ENCODE measurements at regions not wholly inside any gene's neighbourhood (a gene's known extent, or its start where the extent isn't known, plus 50 kb on each side); places are given as distances from the start of the nearest gene placed in this dataset.
"Not testable (repeated sequence)": the region's sequence is repeated elsewhere in the genome, so short reads cannot be mapped to it uniquely, and the experiment has no call there.

GRCh38 chr9:110093417-110093816, 114.5 kb downstream of the C9orf152 start:
- peak overlapping the region; percentile 13 for H3K27ac Mint-ChIP-seq
- H3K4me1 Mint-ChIP-seq = peaks cover 20% of the 10 kb centered on the region
- no peak overlapping the region for H3K4me3 Mint-ChIP-seq
- no peaks in the 10 kb centered on the region for H3K9me3 Mint-ChIP-seq
- no peaks in the 10 kb centered on the region for H3K27me3 Mint-ChIP-seq (ENCODE audit: low read depth)
- TF ChIP-seq, protein P1, sequence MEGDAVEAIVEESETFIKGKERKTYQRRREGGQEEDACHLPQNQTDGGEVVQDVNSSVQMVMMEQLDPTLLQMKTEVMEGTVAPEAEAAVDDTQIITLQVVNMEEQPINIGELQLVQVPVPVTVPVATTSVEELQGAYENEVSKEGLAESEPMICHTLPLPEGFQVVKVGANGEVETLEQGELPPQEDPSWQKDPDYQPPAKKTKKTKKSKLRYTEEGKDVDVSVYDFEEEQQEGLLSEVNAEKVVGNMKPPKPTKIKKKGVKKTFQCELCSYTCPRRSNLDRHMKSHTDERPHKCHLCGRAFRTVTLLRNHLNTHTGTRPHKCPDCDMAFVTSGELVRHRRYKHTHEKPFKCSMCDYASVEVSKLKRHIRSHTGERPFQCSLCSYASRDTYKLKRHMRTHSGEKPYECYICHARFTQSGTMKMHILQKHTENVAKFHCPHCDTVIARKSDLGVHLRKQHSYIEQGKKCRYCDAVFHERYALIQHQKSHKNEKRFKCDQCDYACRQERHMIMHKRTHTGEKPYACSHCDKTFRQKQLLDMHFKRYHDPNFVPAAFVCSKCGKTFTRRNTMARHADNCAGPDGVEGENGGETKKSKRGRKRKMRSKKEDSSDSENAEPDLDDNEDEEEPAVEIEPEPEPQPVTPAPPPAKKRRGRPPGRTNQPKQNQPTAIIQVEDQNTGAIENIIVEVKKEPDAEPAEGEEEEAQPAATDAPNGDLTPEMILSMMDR (IDR thresholded peaks at IDR 0.05; ENCODE audit: unreplicated experiment) = no peak
- no peaks in the 10 kb centered on the region for H3K36me3 Mint-ChIP-seq
- DNase-seq (ENCODE audit: low spot score in 2 of 2, unreplicated experiment in 2 of 2) = no peak

- H3K36me3 Mint-ChIP-seq = no peaks in the 10 kb centered on the region
- H3K4me3 Mint-ChIP-seq = no peak overlapping the region
- TF ChIP-seq, protein P1 (IDR thresholded peaks at IDR 0.05; ENCODE audit: unreplicated experiment) = no peak
- no peak overlapping the region for H3K27ac Mint-ChIP-seq
- peaks cover 23% of the 10 kb centered on the region for H3K4me1 Mint-ChIP-seq
- no peaks in the 10 kb centered on the region for H3K27me3 Mint-ChIP-seq (ENCODE audit: low read depth)
- H3K9me3 Mint-ChIP-seq = no peaks in the 10 kb centered on the region
- DNase-seq (ENCODE audit: low spot score in 2 of 2, unreplicated experiment in 2 of 2) = no peak
These were observed 114.1 kb downstream of the C9orf152 start for GRCh38 chr9:110093871-110094270.

DNA sequence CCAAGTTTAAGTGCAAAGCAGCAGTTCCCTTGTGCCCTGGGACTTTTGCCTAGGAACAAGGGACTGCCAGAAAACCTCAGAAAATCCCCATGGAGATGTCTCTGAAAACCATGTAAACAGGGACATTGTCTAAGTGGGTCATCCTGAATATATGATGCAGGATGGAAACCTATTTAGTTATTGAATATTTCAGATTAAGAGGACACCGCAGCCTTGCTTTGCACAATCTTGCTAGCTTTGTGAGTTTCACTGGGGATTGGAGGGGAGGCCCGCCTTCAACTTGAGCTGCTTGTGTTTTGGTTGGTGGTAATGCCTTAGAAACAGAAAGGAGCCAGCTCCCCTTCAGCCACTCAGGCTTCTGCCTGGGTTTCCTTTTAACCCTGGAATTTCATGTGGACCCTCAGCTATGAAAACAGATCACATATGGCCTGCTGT, 112.8 kb downstream of the C9orf152 start:
- TF ChIP-seq, protein P1 (IDR thresholded peaks at IDR 0.05; ENCODE audit: unreplicated experiment) = no peak
- Mint-ChIP-seq H3K36me3 (no peaks in the 10 kb centered on the region), H3K9me3 (no peaks in the 10 kb centered on the region), H3K27me3 (ENCODE audit: low read depth) (no peaks in the 10 kb centered on the region), H3K4me1 (peaks cover 25% of the 10 kb centered on the region), H3K27ac (peak overlapping the region; percentile 66), H3K4me3 (no peak overlapping the region)
- DNase-seq (ENCODE audit: low spot score in 2 of 2, unreplicated experiment in 2 of 2) = no peak

GRCh38 chr9:110095776-110096175, 112.2 kb downstream of the C9orf152 start:
- TF ChIP-seq, protein P1 (IDR thresholded peaks at IDR 0.05; ENCODE audit: unreplicated experiment) = no peak
- Mint-ChIP-seq H3K9me3 (no peaks in the 10 kb centered on the region), H3K36me3 (no peaks in the 10 kb centered on the region), H3K27ac (peak overlapping the region; percentile 66), H3K4me1 (peaks cover 25% of the 10 kb centered on the region), H3K27me3 (ENCODE audit: low read depth) (no peaks in the 10 kb centered on the region), H3K4me3 (no peak overlapping the region)
- DNase-seq (ENCODE audit: low spot score in 2 of 2, unreplicated experiment in 2 of 2) = no peak

- H3K27me3 Mint-ChIP-seq (ENCODE audit: low read depth); H3K36me3 Mint-ChIP-seq; H3K27ac Mint-ChIP-seq; H3K9me3 Mint-ChIP-seq; H3K4me3 Mint-ChIP-seq; DNase-seq (ENCODE audit: low spot score in 2 of 2, unreplicated experiment in 2 of 2): not testable (repeated sequence)
- peaks cover 25% of the 10 kb centered on the region for H3K4me1 Mint-ChIP-seq
These were observed 111.3 kb downstream of the C9orf152 start for GRCh38 chr9:110096674-110097073.

DNA sequence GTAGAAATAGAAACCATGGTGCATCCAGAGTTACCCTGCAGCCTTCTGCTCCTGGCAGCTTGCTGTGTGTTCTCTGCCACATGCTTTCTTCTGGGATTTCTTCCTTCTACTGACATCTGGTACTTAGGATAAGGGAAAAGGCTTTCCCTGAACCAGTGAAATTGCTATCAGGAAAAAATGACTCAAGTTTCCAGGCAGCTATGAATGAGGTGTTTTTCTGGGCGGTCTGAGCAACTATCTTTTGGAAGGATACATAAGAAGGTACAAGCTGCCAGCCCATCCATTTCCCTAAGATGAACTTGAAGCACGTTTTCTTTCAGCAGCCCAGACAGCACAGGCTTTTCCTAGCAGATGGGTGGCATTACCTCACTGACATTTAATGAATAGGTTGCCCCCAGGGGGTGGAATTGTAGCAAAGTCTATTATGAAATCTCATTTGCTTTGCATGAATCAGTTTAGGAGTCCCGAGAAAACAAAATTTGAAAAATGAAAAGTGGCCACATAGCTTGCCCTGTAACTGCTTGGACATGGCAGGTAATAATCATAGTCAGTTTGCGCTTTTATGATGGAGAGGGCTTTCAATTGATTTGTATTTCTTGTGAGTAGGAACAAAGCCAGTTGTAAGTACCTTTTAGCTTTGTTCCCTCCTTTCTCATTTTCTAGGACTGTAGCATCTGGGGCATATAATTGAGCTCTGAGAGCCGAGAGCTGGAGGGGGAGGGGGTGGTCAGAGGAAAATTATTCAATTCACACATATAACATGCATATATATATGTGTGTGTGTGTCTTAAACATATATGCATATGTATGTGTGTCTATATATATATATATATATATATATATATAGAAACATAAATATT, 108.5 kb downstream of the C9orf152 start:
- H3K4me1 Mint-ChIP-seq = peaks cover 28% of the 10 kb centered on the region
- TF ChIP-seq, protein P1 (IDR thresholded peaks at IDR 0.05; ENCODE audit: unreplicated experiment) = no peak
- peak overlapping the region; percentile 21 for H3K27ac Mint-ChIP-seq
- no peaks in the 10 kb centered on the region for H3K9me3 Mint-ChIP-seq
- no peak overlapping the region for H3K4me3 Mint-ChIP-seq
- DNase-seq (ENCODE audit: low spot score in 2 of 2, unreplicated experiment in 2 of 2) = no peak
- no peaks in the 10 kb centered on the region for H3K27me3 Mint-ChIP-seq (ENCODE audit: low read depth)
- H3K36me3 Mint-ChIP-seq = no peaks in the 10 kb centered on the region

Measured in mesothelial cell of epicardium (in vitro differentiated cells).